ENCODE measurements at regions not wholly inside any gene's neighbourhood (a gene's known extent, or its start where the extent isn't known, plus 50 kb on each side); places are given as distances from the start of the nearest gene placed in this dataset.

GRCh38 chr11:95302211-95302610 lies 71.2 kb upstream of the SESN3 start:
- TF ChIP-seq CTCF (IDR thresholded peaks at IDR 0.05), result no peak
- TF ChIP-seq POLR2A (IDR thresholded peaks at IDR 0.05), result no peak
